GM18505 (cell line): ENCODE measurements at regions not wholly inside any gene's neighbourhood (a gene's known extent, or its start where the extent isn't known, plus 50 kb on each side); places are given as distances from the start of the nearest gene placed in this dataset.

Source experiments
- ATAC-seq: cut with Tn5 transposase; IDR thresholded peaks from one replicate; pipeline ENCODE4 v1.9.1; 2021; ENCODE audit not compliant: unreplicated experiment
- POLR2A ChIP-seq: IDR thresholded peaks from 4 replicates; pipeline ENCODE4 v1.6.1; 2011; ENCODE audit warnings: borderline replicate concordance; ENCODE audit not compliant: insufficient read depth, insufficient read length; ENCODE audit errors: extremely low read depth

- TF ChIP-seq POLR2A, result no peak
- ATAC-seq, result no peak
These were observed 248.5 kb downstream of the TMEM182 start for GRCh38 chr2:103010306-103010705.

- no peak for ATAC-seq
- no peak for TF ChIP-seq POLR2A
These were observed 248.9 kb downstream of the TMEM182 start for GRCh38 chr2:103010751-103011150.

GRCh38 chr2:103012590-103012989, 250.8 kb downstream of the TMEM182 start:
- no peak for TF ChIP-seq POLR2A

GRCh38 chr2:103025056-103025455, 263.2 kb downstream of the TMEM182 start:
- ATAC-seq, result no peak
- no peak for TF ChIP-seq POLR2A

More at GRCh38 chr2:103012590-103012989, 250.8 kb downstream of the TMEM182 start:
- ATAC-seq, result no peak

GRCh38 chr2:103028181-103028580, 266.4 kb downstream of the TMEM182 start:
- no peak for ATAC-seq
- TF ChIP-seq POLR2A, result no peak
